ENCODE measurements at regions not wholly inside any gene's neighbourhood (a gene's known extent, or its start where the extent isn't known, plus 50 kb on each side); places are given as distances from the start of the nearest gene placed in this dataset.

DNA sequence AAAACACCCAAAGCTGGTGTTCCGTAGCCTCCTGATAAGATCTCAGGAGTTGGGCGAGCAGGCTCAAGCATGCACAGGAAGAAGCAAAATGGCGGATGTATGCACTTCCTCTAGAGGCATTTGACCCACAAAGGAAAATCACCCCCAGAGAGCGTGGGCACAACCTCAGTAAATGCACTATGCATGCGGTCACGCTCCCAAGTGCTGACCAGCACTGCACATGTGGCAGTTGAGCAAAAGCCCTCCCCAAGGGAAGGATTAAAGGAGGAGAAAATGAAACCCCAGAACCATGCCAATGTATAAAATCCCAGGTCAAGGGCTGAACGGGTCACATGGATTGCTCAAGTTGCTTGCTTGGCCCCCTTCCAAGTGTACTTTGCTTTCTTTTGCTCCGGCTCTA lies 289.4 kb upstream of the IGF1R start:
- peaks cover 5% of the 10 kb centered on the region for H3K9me3 Mint-ChIP-seq (ENCODE audit: insufficient read depth)
- H3K9ac ChIP-seq (ENCODE audit: low read length) = no peak overlapping the region
- H3K27ac ChIP-seq (ENCODE audit: low read length in 2 of 2) = no peak overlapping the region
- no peaks in the 10 kb centered on the region for H4K20me1 ChIP-seq (ENCODE audit: control insufficient read depth, insufficient read depth, low read length, poor library complexity, severe bottlenecking)
- 95% methylated on average over 5 of the region's 8 CpGs for WGBS (ENCODE audit: insufficient coverage)
- no peaks in the 10 kb centered on the region for H3K36me3 ChIP-seq (replicated peaks in 1 of 2; ENCODE audit: control extremely low read depth in 1 of 2, control insufficient read depth in 1 of 2, extremely low read depth in 1 of 2, insufficient read depth in 2 of 2, low read length in 1 of 2)
- H3K4me3 ChIP-seq (ENCODE audit: control extremely low read depth in 1 of 5, extremely low read depth in 1 of 5, insufficient read depth in 1 of 5, low read depth in 2 of 5, low read length in 4 of 5) = no peak overlapping the region
- POLR2A ChIA-PET = no interaction called here
- TF ChIP-seq EZH2 (IDR thresholded peaks at IDR 0.05; ENCODE audit: borderline replicate concordance, insufficient read depth, low read depth, low read length, poor library complexity, severe bottlenecking) = no peak
- TF ChIP-seq, protein P1, sequence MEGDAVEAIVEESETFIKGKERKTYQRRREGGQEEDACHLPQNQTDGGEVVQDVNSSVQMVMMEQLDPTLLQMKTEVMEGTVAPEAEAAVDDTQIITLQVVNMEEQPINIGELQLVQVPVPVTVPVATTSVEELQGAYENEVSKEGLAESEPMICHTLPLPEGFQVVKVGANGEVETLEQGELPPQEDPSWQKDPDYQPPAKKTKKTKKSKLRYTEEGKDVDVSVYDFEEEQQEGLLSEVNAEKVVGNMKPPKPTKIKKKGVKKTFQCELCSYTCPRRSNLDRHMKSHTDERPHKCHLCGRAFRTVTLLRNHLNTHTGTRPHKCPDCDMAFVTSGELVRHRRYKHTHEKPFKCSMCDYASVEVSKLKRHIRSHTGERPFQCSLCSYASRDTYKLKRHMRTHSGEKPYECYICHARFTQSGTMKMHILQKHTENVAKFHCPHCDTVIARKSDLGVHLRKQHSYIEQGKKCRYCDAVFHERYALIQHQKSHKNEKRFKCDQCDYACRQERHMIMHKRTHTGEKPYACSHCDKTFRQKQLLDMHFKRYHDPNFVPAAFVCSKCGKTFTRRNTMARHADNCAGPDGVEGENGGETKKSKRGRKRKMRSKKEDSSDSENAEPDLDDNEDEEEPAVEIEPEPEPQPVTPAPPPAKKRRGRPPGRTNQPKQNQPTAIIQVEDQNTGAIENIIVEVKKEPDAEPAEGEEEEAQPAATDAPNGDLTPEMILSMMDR (IDR thresholded peaks at IDR 0.05) = no peak
- H3K4me1 Mint-ChIP-seq = no peaks in the 10 kb centered on the region
- ATAC-seq (ENCODE audit: low read depth) (no peak), DNase-seq (no peak)
- H2AFZ ChIP-seq (ENCODE audit: insufficient read depth, low read depth, low read length, poor library complexity, severe bottlenecking) = no peak overlapping the region
- H3K79me2 ChIP-seq (ENCODE audit: control insufficient read depth, insufficient read depth, low read length) = no peaks in the 10 kb centered on the region
- H3K27me3 Mint-ChIP-seq = peaks cover 2% of the 10 kb centered on the region
- no peaks in the 10 kb centered on the region for H3K27me3 ChIP-seq (replicated peaks in 1 of 4; ENCODE audit: control extremely low read depth in 1 of 4, control insufficient read depth in 3 of 4, insufficient read depth in 4 of 4, low read length in 3 of 4)
- H3K4me1 ChIP-seq (ENCODE audit: control insufficient read depth in 2 of 2, insufficient read depth in 2 of 2, low read length in 2 of 2) = no peaks in the 10 kb centered on the region
- CTCF ChIA-PET = no interaction called here
- no peak overlapping the region for H3K4me3 Mint-ChIP-seq
- no peaks in the 10 kb centered on the region for H3K9me3 ChIP-seq (ENCODE audit: control extremely low read depth in 1 of 3, control insufficient read depth in 2 of 3, insufficient read depth in 1 of 3, low read length in 2 of 3)
- intact Hi-C loops (cut with micrococcal nuclease) = no loop called here
- H3K4me2 ChIP-seq (replicated peaks; ENCODE audit: low read depth, low read length, poor library complexity, severe bottlenecking) = no peak overlapping the region
- no peak overlapping the region for H3K27ac Mint-ChIP-seq

DNA sequence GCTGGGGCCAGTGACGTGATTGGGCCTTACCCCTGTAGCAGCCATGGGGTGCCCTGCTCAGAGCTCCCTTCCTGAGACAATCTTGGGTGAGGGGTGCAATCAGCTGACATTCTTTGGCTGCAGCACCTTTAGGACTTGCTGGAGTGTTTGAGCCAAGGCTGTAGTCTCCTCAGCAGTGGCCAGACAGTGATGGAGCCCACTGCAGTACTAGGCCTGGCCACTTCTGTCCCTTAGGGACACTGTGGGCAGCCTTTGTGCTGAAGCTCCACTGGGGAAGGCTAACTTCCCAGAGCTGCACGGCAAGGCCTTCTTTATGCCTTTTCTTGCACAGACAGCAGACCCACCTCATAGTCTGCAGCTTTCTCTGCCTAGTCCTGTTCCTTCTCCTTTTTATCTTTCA lies 284.9 kb upstream of the IGF1R start:
- H3K79me2 ChIP-seq (ENCODE audit: control insufficient read depth, insufficient read depth, low read length) = no peaks in the 10 kb centered on the region
- H3K27ac ChIP-seq (ENCODE audit: low read length in 2 of 2) = no peak overlapping the region
- H3K4me1 ChIP-seq (ENCODE audit: control insufficient read depth in 2 of 2, insufficient read depth in 2 of 2, low read length in 2 of 2) = no peaks in the 10 kb centered on the region
- no peaks in the 10 kb centered on the region for H4K20me1 ChIP-seq (ENCODE audit: control insufficient read depth, insufficient read depth, low read length, poor library complexity, severe bottlenecking)
- no peak overlapping the region for H3K4me2 ChIP-seq (replicated peaks; ENCODE audit: low read depth, low read length, poor library complexity, severe bottlenecking)
- no peak for TF ChIP-seq EZH2 (IDR thresholded peaks at IDR 0.05; ENCODE audit: borderline replicate concordance, insufficient read depth, low read depth, low read length, poor library complexity, severe bottlenecking)
- TF ChIP-seq, protein P1 (IDR thresholded peaks at IDR 0.05) = no peak
- H3K9ac ChIP-seq (ENCODE audit: low read length) = no peak overlapping the region
- H3K27ac Mint-ChIP-seq = no peak overlapping the region
- H3K4me3 Mint-ChIP-seq = no peak overlapping the region
- no peak for ATAC-seq (ENCODE audit: low read depth)
- no peak for DNase-seq
- no peaks in the 10 kb centered on the region for H3K9me3 ChIP-seq (ENCODE audit: control extremely low read depth in 1 of 3, control insufficient read depth in 2 of 3, insufficient read depth in 1 of 3, low read length in 2 of 3)
- H2AFZ ChIP-seq (ENCODE audit: insufficient read depth, low read depth, low read length, poor library complexity, severe bottlenecking) = no peak overlapping the region
- no peaks in the 10 kb centered on the region for H3K27me3 ChIP-seq (replicated peaks in 1 of 4; ENCODE audit: control extremely low read depth in 1 of 4, control insufficient read depth in 3 of 4, insufficient read depth in 4 of 4, low read length in 3 of 4)
- ChIA-PET POLR2A (no interaction called here), CTCF (no interaction called here)
- 79% methylated on average over 2 of the region's 2 CpGs for WGBS (ENCODE audit: insufficient coverage)
- intact Hi-C loops (cut with micrococcal nuclease) = no loop called here
- H3K36me3 ChIP-seq (replicated peaks in 1 of 2; ENCODE audit: control extremely low read depth in 1 of 2, control insufficient read depth in 1 of 2, extremely low read depth in 1 of 2, insufficient read depth in 2 of 2, low read length in 1 of 2) = no peaks in the 10 kb centered on the region
- H3K9me3 Mint-ChIP-seq (ENCODE audit: insufficient read depth) = no peaks in the 10 kb centered on the region
- no peaks in the 10 kb centered on the region for H3K4me1 Mint-ChIP-seq
- H3K27me3 Mint-ChIP-seq = no peaks in the 10 kb centered on the region
- H3K4me3 ChIP-seq (ENCODE audit: control extremely low read depth in 1 of 5, extremely low read depth in 1 of 5, insufficient read depth in 1 of 5, low read depth in 2 of 5, low read length in 4 of 5) = no peak overlapping the region
